Thyroid gland (tissue), 4 donors: ENCODE measurements at regions not wholly inside any gene's neighbourhood (a gene's known extent, or its start where the extent isn't known, plus 50 kb on each side); places are given as distances from the start of the nearest gene placed in this dataset.

Source experiments
- CTCF ChIP-seq, 6 experiments: fragments of 200-600 bp in 3 of 6; fragments of 450-650 bp in 3 of 6; sonication (generic) in 3 of 6; IDR thresholded peaks; one replicate each; pipeline ENCODE4 v1.5.1; 2016 to 2019; ENCODE audit warnings: antibody characterized with exemption in 6 of 6, mild to moderate bottlenecking in 2 of 6, inconsistent platforms in 1 of 6, moderate library complexity in 1 of 6
- POLR2A ChIP-seq, 2 donors: fragments of 450-650 bp; IDR thresholded peaks; one replicate each; pipeline ENCODE4 v1.6.1; 2017; ENCODE audit warnings: antibody characterized with exemption in 2 of 2, mild to moderate bottlenecking in 2 of 2, moderate library complexity in 1 of 2

- TF ChIP-seq POLR2A (IDR thresholded peaks at IDR 0.05) (no peak), CTCF (IDR thresholded peaks at IDR 0.05) (no peak)
These were observed 796.6 kb upstream of the GBE1 start for GRCh38 chr3:82558081-82558480.
